HG02588 (cell line): ENCODE measurements at regions not wholly inside any gene's neighbourhood (a gene's known extent, or its start where the extent isn't known, plus 50 kb on each side); places are given as distances from the start of the nearest gene placed in this dataset.
"Not testable (repeated sequence)": the region's sequence is repeated elsewhere in the genome, so short reads cannot be mapped to it uniquely, and the experiment has no call there.

Experiments
- ATAC-seq: cut with Tn5 transposase; IDR thresholded peaks from one replicate; pipeline ENCODE4 v1.9.1; 2021; ENCODE audit warnings: mild to moderate bottlenecking, moderate library complexity; ENCODE audit not compliant: unreplicated experiment

DNA sequence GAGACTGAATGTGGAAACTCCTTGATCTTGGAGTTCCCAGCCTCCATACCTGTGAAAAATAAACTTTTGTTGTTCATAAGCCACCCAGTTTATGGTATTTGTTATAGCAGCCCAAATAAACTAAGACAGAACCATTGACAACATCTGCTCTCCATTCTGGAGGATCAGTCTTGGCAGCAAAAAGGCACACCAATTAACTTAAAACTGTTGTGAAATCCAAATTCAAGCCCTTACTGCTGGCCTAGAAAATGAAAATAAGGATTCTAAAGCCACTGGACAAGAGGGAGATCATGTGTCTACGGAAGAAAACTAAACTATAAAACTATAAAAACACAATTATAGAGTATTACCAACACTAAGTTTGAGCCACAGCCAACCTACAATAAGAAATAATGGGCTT, 172.1 kb upstream of the RNPC3 start:
- ATAC-seq = no peak

DNA sequence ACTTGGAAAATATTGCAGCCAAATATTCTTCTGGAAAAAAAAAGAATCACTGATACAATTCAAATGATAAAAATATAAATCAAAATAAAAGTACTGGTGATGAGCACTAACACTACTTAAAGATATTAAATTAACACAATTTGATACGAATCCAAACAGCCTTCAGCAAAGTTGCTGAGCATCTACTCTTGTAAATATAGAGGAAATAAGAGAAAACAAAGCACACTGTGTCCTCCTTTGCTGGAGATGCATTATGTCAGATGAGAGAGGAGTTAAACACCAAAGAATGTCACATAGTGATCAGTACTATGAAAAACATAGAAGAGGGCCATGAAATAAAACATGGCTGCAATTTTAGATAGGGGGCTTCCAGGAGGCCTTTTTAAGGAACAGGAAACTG, 177.4 kb upstream of the RNPC3 start:
- no peak for ATAC-seq

DNA sequence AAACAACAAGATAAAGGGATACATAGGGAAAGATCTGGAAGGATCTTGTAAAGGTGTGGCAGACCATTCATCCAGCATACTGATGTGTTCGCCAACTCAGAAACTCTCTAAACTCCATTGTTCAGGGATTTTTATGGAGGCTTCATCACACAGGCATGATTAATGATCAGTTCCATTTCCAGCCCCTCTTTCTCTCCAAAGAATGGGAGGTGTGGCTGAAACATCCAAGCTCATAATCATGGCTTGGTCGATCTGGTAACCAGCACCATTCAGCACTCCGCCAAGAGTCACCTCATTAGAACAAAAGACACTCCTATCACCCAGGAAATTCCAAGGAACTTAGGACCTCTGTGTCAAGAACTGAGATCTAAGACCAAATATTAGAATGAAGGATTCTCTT, 180.6 kb upstream of the RNPC3 start:
- no peak for ATAC-seq

DNA sequence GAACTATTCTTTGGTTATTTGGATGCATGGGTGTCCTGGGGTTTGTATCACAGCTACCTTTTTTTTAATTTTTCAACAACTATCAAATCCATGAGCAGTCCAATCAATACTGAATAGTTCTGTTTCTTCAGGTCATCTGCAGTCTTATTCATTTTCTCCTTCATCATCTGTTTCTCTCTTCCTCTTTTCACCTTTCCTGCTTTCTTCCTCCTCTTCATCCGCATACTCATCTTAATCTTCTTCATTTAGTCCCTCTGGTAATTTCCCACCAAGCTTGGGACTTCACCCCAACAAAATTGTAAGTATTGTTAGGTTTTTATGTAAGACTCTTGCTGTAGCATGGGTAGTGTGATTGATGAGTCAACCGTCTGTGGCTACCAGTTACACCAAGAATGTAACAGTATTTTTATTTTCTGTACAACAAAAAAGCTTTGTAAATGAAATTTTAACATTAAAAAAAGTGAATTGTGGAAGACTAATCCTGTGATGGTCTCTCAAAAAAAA, 184.1 kb upstream of the RNPC3 start:
- no peak for ATAC-seq

DNA sequence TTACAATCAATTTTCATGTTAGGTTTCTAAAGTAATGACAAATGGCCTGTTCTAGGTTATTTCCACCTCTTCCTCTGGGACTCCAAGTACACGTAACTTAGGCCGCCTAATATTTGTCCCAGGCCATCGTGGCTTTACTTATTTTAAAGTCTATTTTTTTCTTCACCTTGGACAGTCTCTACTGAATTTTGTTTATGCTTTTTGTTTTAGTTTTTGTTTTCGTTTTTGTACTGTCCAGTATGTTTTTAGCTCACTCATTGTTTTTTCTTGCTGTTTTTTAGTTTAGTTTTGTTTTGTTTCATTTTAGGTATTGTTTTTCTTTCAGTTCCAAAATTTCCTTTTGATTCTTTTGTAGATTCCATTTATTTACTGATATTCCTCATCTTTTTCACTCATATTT, 187.7 kb upstream of the RNPC3 start:
- ATAC-seq = no peak

DNA sequence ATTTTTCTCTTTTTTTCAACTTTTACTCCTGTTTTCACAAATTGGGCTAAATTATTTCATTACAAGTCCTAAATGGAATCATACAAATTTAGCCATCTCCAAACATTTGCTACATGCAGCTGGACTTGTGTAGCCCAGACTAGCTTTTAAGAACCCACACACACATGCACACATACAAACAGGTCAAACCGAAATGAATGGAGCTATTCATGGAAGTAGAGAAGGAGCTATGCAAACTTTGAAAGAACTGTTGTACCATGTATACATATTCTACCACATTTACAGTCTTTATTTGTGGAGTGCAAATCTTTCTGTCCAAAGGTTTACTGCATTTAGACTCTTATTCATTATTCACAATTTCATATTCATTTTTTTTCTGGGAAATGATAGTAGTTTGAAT, 189.1 kb upstream of the RNPC3 start:
- ATAC-seq = no peak

DNA sequence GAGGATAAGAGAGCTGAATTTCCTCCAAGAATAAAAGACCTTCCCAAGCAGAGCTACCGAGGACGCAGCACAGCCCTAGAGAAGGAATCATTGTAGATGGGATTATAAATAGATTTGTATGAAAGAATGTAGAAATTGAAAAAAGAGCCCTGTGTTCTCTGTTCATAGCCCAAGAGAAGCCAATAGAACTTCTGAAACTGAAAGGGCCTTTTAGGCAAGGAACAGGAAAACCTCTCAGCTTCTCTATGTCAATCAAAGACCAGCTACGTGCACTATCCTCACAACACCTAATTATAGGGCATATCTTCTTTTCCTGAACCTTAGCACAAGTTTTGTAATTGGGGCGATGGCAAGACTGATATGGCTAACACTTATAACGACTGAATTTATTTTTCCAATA, 192.4 kb upstream of the RNPC3 start:
- ATAC-seq = peak; percentile 62

DNA sequence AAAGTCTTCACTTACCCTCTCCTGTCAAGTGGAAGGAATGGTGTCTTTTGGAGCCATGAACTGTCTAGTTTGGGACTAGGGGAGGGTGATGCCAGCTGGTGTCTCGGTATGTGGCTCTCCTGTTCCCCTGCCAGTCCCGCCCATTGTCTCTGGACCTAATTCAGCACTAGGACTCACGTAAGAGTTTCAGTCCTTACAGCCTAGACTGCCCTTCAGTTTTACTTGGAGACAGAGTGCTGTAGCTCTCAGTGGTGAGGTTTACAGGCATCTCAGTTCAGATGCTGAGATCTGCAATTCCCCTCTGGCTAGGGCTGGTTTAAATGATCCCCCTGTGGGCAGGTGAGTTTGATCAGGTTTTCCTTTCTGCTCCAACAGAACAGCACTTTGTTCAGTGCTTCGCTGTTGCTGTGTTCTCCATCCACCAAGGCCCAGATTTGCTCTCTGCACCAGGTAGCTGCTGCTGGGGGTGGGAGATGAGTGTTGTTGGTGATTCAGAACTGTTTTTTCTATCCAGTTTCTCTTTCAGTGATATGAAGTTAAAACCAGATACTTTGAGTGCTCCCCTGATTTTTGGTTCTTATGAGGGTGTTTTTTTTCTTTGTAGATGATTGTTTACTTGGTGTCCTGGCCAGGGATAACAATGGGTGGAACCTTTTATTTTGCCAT, 198.3 kb upstream of the RNPC3 start:
- ATAC-seq = no peak

DNA sequence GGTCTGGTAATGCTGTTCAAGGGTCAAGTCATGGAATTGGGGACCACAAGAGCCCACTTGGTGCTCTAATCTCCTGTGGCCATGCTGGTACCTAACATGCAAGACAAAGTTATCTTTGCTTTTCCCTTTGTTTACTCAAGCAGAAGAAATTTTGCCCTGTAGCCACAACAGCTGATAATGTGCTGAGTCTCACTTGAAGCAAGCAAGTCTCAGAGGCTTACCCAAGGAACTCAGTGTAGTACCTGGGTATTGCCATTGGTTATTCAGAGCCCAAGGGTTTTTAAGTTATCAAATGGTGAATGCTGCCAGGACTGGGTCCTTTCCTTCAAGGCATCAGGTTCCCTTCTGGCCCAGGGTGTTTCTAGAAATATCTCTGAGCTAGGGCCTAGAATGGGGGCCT, 198.9 kb upstream of the RNPC3 start:
- ATAC-seq = no peak

DNA sequence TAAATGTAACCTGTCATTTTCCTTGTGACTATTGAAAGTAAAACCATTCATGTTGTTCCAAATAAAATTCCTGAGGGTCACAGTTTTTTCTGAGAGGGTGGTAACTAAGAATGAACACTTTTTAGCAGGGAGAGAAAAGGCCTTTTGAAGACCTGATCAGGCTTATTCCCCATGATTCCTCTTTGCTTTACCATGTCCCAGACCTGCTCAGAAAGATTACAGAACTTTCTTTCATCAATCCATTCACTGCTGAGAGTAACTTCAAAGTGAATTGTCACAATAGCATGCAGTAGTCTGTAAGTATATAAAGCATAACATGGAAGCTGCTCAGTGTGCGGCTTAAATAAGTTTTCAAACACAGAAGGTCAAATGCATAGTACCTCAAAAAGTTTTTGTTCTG, 201.5 kb upstream of the COL11A1 start:
- ATAC-seq = no peak

DNA sequence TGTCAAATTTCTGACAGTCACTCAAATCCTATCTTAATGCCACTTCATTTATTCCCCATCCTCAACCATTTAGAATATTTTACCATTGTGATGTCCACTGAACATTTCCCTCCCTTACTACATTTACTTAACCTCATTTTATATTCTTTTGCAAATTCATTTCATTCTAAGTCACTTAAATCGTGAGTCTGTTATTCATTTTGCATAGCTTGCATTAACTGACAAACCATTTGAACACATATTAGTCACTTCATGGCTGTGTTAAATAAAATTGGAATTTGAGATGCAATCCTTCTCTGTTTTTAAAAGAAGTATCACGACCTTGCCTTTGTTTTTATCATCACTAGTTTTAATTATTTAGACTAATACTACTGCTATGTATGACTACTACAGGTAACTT, 199.4 kb upstream of the COL11A1 start:
- ATAC-seq = no peak

DNA sequence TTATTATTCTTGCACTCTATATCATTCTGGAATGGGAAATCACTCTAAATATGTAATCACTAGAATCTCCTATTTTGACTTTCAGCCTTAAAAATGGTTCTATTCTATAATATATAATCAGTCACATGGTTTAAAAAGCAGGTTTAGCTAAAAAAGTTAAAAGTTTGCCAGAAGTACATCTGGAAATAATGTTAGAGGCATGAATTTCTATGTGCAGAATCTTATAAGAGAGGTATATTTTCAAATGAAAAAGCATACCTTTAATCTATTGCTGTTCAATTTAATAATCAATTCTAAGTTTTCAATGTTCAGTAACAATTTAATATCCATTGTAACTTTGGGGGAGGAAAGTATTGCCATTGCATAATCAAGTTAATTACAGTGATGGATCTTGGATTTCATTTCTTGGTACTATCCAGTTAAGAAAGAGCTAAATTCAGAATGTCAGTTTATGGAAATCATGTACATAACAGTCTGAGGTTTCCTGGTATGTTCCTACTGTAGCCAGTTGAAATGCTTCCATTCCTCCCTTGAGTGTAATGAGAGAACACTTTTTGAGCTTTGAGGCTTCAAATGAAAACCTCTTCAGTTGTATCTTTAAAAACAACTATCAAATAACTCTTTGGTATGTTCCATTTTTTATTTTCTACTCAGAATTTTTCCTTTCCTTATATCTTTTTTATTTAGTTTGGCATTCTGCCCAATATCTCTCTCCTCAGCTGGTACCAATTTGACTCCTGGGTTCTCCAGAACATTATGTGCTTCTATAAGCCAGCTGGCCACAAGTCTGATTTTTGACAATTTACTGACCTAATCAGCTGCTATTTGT, 175.7 kb upstream of the COL11A1 start:
- no peak for ATAC-seq

DNA sequence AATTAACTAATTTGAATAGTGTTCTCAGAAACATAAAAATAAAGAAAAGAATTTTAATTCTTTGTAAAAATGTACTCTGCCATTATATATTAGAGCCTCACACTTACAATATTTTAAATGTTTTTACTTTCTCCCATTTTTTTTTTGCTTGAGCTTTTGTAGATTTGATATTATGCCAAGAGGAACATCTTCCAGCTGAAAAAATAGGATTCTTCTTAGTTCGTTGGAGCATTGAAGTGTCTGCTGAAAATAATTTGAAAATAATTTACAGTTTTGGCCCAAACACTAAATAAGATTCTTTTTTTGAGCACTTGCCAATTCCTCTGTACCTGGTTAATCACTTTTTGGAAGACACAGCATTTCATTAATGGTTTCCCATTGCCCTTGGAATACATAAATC, 175.0 kb upstream of the COL11A1 start:
- no peak for ATAC-seq

DNA sequence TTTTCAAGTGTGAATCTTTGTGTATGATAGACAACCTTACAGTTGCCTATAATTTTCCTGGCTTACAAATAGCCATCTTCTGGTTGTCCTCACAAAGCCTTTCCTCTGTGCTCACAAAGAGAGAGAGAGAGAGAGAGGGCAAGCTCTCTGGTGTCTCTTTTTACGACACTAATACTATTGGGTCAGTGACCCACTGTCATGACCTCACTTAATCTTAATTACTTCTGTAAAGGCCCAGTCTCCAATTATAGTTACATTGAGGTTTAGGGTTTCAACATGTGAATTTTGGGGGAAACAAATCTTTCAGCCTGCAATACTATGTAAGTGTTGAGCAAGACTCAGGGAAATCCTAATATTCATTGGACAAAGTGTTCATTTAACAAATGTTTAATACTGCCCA, 167.4 kb upstream of the COL11A1 start:
- ATAC-seq = no peak

DNA sequence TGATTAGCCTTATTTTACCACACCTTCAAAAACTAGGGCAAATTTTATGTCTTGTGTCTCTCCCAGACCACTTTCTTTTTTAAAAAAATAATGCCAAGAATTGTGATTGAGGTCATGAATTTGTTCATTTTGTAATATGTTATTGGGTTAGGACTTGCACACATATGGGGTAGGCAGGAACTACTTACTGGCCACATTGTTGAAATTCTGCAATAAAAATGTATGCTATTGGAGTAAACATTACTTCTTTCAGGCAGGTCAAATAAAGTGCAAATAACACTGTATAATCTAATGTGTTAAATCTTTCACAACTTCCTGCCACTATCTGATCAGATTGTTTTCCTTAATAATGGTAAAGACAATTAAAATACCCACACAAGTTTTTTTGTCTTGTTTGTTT, 166.6 kb upstream of the COL11A1 start:
- no peak for ATAC-seq

DNA sequence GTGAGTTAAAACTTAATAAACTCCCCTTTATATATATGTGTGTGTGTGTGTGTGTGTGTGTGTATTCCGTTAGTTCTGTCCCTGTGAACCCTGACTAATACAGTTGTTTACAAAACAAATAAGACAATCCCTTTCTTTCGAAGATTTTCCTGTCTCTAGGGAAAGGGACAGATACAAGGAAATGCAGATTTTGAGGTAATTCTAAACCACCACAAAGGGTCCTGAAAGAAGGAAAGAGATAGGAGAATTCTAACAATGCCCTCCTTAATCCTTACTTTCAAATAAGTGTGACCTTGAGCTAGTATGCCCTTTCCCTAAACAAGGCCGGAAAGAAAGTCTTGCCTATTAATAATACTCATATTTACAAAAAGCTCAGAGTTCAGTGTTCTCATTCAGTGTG, 164.8 kb upstream of the COL11A1 start:
- ATAC-seq = no peak

DNA sequence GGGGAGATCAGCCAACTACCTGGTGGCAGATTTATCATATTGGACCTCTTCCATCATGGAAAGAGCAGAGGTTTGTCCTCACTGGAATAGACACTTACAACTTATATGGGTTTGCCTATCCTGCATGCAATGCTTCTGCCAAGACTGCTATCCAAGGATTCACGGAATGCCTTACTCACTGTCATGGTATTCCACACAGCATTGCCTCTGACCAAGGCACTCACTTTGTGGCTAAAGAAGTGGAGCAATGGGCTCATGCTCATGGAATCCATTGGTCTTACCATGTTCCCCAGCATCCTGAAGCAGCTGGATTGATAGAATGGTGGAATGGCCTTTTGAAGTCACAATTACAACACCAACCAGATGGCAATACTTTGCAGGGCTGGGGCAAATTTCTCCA, 163.1 kb upstream of the COL11A1 start:
- ATAC-seq = not testable (repeated sequence)

DNA sequence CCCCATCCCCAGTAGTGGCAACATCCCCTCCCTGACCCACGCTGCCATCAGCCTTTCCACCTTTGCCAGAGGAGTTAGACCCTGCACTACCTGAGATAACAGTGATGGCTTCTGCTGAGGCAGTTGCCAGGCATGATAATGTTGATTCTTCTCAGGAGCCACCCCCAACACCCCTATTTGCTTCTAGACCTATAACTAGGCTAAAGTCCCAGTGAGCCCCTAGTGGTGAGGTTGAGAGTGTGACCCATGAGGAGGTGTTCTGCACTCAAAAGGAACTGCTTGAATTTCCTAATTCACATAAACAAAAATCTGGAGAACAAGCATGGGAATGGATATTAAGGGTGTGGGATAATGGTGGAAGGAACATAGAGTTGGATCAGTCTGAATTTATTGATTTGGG, 159.6 kb upstream of the COL11A1 start:
- no peak for ATAC-seq

DNA sequence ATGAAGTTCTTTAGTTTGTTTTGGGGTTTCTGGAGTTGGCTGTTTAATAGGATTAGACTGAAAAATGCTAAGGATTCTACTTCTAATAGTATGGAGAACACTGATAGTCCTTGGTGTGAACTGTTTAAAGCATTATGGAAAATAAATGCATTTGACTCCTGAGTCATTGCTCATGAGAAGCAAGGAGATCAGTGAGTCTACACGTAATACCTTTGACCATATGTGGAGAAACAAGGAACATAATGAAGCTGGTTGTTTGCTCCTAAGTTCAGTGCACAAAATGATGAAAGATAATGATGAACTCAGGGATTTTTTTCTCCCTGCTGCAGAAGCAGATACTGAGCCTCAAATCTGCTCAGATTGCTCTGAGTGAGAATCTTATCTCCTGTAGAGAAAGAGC, 158.9 kb upstream of the COL11A1 start:
- ATAC-seq = no peak

DNA sequence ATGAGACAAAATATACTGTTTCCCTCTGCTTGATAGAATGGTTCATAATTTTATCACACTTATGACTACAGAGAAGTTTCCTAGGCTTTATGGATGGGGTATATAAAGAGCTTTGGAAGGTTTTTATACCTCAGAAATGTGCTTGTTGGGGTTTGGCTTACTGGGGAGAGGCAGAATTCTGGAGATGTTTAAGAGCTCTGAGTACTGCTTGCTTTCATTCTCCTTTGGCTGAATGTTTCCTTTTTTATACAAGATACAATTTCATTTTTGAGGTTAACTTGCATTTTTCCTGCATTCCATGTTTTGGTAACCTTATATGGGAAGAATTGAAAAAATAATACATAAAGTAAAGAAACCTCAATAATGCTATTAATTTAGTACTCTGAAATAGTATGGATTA, 157.7 kb upstream of the COL11A1 start:
- no peak for ATAC-seq

DNA sequence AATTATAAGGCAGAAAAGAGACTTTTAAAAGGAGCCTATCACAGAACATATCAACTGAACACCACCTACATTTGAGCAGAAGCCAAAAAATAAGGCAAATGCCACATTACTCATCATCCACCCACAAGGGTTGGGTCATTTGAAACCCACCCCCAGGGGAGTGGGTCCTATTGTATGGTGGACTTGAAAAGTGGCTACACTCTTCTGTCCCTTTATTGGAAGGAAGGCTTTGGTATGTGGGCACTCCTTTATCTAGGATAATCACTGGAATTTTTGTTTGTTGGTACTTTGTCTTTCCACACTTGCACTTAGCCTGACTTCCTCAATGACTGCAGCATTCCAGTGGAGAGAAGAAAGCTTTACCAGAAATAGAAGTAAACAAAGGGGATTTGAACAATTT, 157.2 kb upstream of the COL11A1 start:
- ATAC-seq = no peak

DNA sequence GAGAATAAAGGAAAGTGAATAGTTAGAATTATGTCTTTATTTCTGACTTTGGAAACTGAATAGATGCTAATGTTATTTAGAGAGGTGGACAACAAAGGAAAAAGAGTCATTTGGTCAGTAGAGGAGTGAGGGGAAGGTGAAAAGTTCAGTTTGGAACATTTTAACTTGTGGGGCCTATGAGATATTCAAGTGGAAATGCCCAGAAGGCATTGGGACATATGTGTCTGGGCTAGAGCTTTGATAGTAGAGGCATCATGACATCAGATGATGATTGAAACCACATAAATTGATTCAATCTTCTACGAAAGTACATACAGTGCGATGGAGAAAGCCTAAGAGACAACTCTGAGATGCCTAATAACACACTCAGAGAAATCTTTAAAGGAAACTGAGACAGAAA, 151.7 kb upstream of the COL11A1 start:
- no peak for ATAC-seq

DNA sequence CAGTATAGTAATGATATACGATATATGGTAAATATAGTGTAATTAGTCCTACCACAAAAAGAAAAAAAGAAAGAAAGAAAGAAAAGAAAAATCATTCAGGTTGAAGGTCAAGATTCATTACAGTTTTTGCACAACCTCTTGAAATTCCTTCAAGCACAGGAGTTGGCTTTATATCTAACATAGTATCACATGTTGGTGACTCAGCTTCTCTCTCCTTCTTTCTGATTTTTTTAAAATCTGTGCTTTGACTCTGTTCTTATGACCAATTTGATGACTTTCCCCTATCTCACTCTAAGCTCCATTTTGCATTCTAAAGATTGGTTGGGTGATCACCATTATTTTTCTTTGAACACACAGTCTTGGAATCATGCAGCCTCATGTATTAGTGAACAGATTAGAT, 148.2 kb upstream of the COL11A1 start:
- ATAC-seq = no peak
